ENCODE measurements at regions not wholly inside any gene's neighbourhood (a gene's known extent, or its start where the extent isn't known, plus 50 kb on each side); places are given as distances from the start of the nearest gene placed in this dataset.

DNA sequence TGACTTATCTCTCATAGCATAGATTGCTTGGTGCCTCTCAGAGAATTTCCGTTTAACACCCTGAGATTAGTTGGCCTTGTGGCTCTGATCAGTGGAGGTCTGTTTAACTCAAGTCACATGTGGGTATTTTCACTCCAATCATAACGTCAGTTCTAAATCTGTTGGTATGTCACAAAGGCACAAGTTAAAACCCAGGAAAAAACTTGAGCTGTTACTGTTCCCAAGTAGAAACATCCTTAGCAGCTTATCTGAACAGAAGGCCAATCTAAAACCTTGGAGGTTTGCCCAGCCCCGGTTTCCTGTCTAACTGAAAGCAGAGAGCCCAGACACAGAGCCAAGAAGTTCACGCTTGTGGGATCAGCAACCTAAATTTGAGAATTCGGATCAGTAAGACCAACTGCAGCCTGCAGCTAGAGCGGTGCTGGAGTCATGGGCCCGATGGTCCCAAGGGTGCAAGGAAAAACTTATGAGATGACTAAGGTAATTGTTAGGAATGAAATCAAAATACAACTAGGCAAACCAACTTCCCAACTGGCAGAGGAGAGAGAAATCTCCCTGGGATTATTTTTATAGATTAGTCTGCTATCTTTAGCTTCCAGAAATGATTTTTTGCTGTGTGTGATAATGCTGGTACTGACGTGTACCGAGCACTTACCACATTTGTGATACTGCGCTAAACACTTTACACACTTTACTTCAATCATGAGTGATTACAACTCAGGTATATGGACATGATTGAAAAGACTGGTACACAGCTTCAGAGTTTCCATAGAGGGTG, 90.2 kb upstream of the C1orf21 start:
- TF ChIP-seq, protein P1, sequence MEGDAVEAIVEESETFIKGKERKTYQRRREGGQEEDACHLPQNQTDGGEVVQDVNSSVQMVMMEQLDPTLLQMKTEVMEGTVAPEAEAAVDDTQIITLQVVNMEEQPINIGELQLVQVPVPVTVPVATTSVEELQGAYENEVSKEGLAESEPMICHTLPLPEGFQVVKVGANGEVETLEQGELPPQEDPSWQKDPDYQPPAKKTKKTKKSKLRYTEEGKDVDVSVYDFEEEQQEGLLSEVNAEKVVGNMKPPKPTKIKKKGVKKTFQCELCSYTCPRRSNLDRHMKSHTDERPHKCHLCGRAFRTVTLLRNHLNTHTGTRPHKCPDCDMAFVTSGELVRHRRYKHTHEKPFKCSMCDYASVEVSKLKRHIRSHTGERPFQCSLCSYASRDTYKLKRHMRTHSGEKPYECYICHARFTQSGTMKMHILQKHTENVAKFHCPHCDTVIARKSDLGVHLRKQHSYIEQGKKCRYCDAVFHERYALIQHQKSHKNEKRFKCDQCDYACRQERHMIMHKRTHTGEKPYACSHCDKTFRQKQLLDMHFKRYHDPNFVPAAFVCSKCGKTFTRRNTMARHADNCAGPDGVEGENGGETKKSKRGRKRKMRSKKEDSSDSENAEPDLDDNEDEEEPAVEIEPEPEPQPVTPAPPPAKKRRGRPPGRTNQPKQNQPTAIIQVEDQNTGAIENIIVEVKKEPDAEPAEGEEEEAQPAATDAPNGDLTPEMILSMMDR (IDR thresholded peaks at IDR 0.05; ENCODE audit: low read depth, low read length, poor library complexity, severe bottlenecking): no peak
- TF ChIP-seq EZH2phosphoT487 (IDR thresholded peaks at IDR 0.05; ENCODE audit: borderline replicate concordance, low read length): no peak
